Suprapubic skin (tissue), 4 donors: ENCODE measurements at regions not wholly inside any gene's neighbourhood (a gene's known extent, or its start where the extent isn't known, plus 50 kb on each side); places are given as distances from the start of the nearest gene placed in this dataset.

Experiments used
- POLR2A ChIP-seq, 2 donors: fragments of 450-650 bp; IDR thresholded peaks; one replicate each; pipeline ENCODE4 v1.6.1; 2017; ENCODE audit warnings: antibody characterized with exemption in 2 of 2, mild to moderate bottlenecking in 2 of 2, moderate library complexity in 2 of 2
- POLR2AphosphoS5 ChIP-seq, 3 donors: sonication (generic); formaldehyde crosslinking; IDR thresholded peaks; one replicate each; pipeline ENCODE4 v1.6.1; 2017; ENCODE audit warnings: antibody characterized with exemption in 3 of 3

DNA sequence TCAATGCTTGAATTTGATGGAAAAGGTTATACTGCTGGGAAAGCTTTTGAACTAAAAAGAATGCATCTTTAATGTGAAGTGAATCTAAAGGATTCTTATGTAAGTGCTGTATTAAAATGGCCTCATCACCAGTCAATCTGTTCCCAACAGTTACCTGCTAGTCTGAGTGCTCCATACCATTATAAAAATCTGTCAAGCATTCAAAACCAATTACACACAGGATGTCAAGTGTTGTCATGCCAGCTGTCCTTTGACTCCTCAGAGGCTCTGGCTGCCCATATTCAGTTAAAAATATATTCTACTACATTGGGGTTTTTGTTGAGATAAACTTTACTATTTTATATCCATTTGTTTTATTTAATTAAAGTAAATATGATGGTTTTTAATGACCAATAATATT is 1587.7 kb downstream of the AMY1C start:
- no peak for TF ChIP-seq POLR2AphosphoS5 (IDR thresholded peaks at IDR 0.05)
- TF ChIP-seq POLR2A (IDR thresholded peaks at IDR 0.05): no peak
